Left renal pelvis (tissue), 4 donors: ENCODE measurements at regions not wholly inside any gene's neighbourhood (a gene's known extent, or its start where the extent isn't known, plus 50 kb on each side); places are given as distances from the start of the nearest gene placed in this dataset.

Source experiments
- DNase-seq, 4 donors: peaks; one replicate each; pipeline ENCODE4 v3.0.0-alpha.2; 2013; ENCODE audit warnings: low read depth in 4 of 4, low spot score in 3 of 4

- DNase-seq: no peak
Observed at GRCh38 chr17:71899317-71899716, 221.5 kb upstream of the SOX9 start.

DNA sequence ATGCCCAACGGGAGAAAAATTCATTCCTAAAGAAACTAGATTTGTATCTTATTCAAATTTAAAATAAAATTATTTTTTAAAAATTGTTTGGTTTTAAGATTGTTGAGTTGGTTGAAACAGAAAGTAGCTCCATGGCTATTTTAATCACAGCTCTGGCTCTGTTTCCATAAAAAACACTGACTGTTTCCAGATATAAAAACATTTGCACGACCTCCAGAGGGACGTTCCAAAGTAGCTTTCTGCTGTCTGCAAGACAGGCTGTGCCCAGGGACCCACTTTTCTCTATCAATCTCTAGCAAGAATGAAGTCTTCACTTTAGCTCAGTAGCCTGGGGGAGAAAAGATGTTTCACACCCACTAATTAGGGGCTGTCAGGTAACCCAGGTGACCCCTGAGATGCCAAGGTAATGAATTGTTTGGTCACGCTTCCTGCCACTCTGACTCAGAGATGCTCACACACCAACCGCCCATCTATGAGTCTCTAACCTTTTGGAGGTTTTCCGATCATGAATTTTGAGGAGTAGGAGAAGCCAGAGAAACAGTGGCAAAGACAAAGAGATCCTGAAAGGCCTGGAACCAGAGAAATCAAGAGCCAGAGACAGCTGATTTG is 220.1 kb upstream of the SOX9 start:
- no peak for DNase-seq

- DNase-seq: no peak
Observed at GRCh38 chr17:71902894-71903506, 217.8 kb upstream of the SOX9 start.

- no peak for DNase-seq
Observed at GRCh38 chr17:71905376-71906031, 215.3 kb upstream of the SOX9 start.

GRCh38 chr17:71909155-71909554 is 211.7 kb upstream of the SOX9 start:
- no peak for DNase-seq

GRCh38 chr17:71910002-71910401 is 210.8 kb upstream of the SOX9 start:
- DNase-seq: no peak

- no peak for DNase-seq
Observed at GRCh38 chr17:71914042-71914441, 206.8 kb upstream of the SOX9 start.

- DNase-seq: no peak
Observed at GRCh38 chr17:71914812-71915211, 206.0 kb upstream of the SOX9 start.

DNA sequence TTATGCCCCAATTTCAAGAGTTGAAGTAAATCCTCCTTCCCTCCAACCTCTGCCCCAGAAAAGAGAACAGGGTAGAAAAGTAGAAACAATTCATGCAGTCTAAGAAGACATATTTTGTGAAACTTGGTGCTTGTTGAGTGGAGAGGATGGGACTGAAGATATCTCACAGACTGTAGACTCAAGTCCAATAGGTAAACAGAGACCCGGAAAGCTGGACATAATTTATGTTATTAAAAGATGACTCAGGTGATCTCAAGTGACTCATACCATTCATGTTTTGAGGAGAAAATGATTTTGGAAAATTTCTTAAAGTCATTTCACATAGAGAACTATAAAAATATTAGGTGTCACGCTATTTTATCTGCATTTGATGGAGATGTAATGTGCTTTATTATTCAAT is 203.1 kb upstream of the SOX9 start:
- no peak for DNase-seq

GRCh38 chr17:71919186-71919585 is 201.6 kb upstream of the SOX9 start:
- DNase-seq: no peak

GRCh38 chr17:71919896-71920295 is 200.9 kb upstream of the SOX9 start:
- DNase-seq: no peak

DNA sequence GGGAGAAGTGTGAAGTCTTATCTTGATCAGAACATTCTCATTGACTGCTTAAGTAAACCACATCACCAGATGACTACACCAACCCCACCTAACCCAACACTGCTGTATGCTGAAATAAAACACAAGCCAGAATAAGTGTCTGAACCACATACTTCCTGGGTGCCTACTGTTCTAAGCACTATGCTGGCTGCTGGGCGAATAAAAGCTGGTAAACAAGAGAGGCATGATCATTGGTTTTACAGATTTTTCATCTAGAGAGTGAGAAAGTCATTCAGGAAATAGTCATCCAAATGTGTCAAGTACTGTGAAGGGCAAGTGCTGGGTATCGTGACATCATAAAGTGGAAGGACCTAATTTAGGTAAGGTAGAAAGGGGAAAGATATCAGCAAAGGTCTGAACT is 199.0 kb upstream of the SOX9 start:
- DNase-seq: no peak

GRCh38 chr17:71922439-71922838 is 198.4 kb upstream of the SOX9 start:
- no peak for DNase-seq

DNA sequence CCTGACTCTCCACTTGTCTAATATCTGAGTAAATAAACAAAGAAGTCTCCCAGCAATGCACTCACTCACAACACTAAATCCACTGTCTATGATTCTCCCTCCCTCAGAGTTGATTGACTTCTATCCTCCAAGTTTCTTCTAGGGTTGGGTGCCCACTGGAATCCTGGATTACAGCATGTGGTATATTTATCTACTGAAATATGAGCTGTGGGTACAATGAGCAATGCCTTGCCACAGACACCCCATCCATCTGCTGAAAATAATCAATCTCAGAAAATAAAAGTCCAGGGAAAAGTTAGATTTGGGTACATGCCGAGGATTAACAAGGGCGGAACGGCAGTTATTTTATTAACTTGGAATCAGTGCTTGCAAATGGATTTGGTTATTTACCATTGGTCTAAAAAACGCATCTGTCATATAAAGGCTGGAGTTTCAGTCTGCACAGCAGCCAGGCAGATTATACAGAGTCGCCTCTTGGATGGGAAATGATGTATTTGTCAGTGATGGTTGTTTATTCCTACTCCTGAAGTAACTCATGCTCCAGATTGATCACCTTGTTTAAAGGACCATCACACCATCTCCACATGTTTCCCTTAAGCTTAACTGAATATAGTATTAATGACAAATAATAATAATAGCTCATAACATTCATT is 193.9 kb upstream of the SOX9 start:
- DNase-seq: no peak

DNA sequence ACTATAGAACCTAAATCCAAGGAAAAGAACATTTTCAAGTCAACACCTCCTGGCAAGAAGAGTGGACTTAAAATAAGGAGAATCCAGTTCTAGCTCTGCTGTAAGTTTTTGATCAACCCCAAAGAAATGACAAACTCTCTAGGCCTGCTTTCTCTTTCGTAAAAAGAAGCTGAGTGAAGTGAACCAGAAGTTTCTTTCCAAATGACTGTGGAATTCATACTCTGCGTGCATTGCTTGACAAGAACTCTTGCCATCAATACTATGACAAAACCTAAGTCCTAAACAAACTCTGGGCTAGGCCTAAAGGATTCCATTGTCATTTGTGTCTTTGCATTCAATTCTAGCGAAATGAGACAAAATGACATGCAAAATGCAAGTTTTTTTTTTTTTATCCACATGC is 187.5 kb upstream of the SOX9 start:
- DNase-seq: no peak

DNA sequence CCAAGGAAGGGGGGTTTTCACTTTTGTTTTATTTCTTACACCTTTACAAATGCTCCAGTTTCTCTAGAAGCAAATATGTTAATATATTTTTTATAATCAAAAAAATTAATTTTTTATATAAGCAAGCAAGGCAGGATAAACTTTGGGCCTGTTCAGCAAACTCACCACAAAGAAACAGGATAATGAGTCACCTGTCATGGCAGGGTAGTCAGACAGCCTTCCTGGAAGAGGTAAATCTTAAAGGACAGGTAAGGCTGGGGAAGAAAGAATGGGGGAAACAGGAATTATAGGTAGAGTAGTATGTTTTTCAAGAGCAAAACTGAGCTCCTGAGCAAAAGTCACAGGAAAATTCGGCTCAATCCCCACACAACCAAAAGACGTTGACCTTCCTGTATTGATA is 186.3 kb upstream of the SOX9 start:
- no peak for DNase-seq

DNA sequence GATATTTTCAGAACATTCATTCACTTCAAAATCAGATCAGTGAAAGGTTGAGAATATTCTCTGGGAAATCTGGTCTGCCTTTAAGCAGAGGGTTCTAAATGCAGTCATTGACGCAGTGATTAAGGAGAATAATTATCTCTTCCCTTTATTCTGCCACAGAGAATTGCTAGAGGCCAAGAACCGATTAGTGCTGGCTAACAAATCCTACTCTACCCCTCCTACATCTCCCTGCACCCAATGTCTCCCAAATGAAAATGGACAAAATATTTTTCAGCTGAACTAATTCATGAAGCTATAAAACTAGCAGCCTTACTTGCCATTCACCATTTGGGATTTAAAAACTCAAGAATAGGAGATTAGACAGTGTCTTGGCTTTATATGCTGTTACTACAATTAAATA is 185.5 kb upstream of the SOX9 start:
- no peak for DNase-seq

- no peak for DNase-seq
Observed at GRCh38 chr17:71936977-71937376, 183.8 kb upstream of the SOX9 start.

GRCh38 chr17:71937914-71938313 is 182.9 kb upstream of the SOX9 start:
- DNase-seq: no peak

- no peak for DNase-seq
Observed at GRCh38 chr17:71938340-71939010, 182.3 kb upstream of the SOX9 start.

GRCh38 chr17:71941920-71942319 is 178.9 kb upstream of the SOX9 start:
- DNase-seq: no peak
